Breast epithelium (tissue), 4 donors: ENCODE measurements at regions not wholly inside any gene's neighbourhood (a gene's known extent, or its start where the extent isn't known, plus 50 kb on each side); places are given as distances from the start of the nearest gene placed in this dataset.
A peak's percentile ranks its signal among the peaks of the same experiment; 100 is the strongest.

Experiments used
- DNase-seq, 2 donors: peaks; one replicate each; pipeline ENCODE4 v3.0.0-alpha.2; 2019; ENCODE audit warnings: low spot score in 2 of 2
- H3K27ac ChIP-seq, 2 donors: fragments of 200-600 bp; sonication (generic) in 1 of 2; one replicate each; pipeline ENCODE4 v1.5.1; 2016 to 2019; ENCODE audit warnings: mild to moderate bottlenecking in 1 of 2
- H3K27me3 ChIP-seq, 2 donors: fragments of 200-600 bp; sonication (generic) in 1 of 2; one replicate each; pipeline versions ENCODE4 v1.5.1 to v1.6.0; 2017 to 2019; ENCODE audit warnings: control low read depth in 1 of 2, mild to moderate bottlenecking in 1 of 2
- H3K36me3 ChIP-seq: fragments of 200-600 bp; one replicate; pipeline ENCODE4 v1.5.1; 2019
- H3K4me1 ChIP-seq, 2 donors: fragments of 200-600 bp; sonication (generic); one replicate each; pipeline ENCODE4 v1.5.1; 2016 to 2019; ENCODE audit warnings: control low read depth in 1 of 2
- H3K4me3 ChIP-seq, 3 donors: fragments of 200-600 bp; sonication (generic); 1 replicate in 2 of 3; 2 replicates in 1 of 3; pipeline ENCODE4 v1.5.1; 2016 to 2019; ENCODE audit warnings: mild to moderate bottlenecking in 3 of 3, moderate library complexity in 2 of 3
- H3K9me3 ChIP-seq, 2 donors: fragments of 200-600 bp; sonication (generic) in 1 of 2; one replicate each; pipeline ENCODE4 v1.5.1; 2016 to 2019; ENCODE audit warnings: control low read depth in 1 of 2
- CTCF ChIP-seq, 3 donors: fragments of 450-650 bp; IDR thresholded peaks; one replicate each; pipeline ENCODE4 v1.5.1; 2016 to 2017; ENCODE audit warnings: antibody characterized with exemption in 3 of 3, mild to moderate bottlenecking in 3 of 3, moderate library complexity in 3 of 3
- POLR2A ChIP-seq: fragments of 450-650 bp; IDR thresholded peaks from one replicate; pipeline ENCODE4 v1.6.1; 2016; ENCODE audit warnings: antibody characterized with exemption, mild to moderate bottlenecking, moderate library complexity
- POLR2AphosphoS5 ChIP-seq, 3 donors: sonication (generic); formaldehyde crosslinking; IDR thresholded peaks; one replicate each; pipeline ENCODE4 v1.6.1; 2017; ENCODE audit warnings: antibody characterized with exemption in 3 of 3
- intact Hi-C: fragments of 100-400 bp; cut with DNase I; formaldehyde crosslinking; loops from one replicate; pipeline ENCODE4 v1.15.1; 2023; ENCODE audit warnings: low total_unique reads

GRCh38 chr2:212923393-212923792 lies 228.0 kb downstream of the IKZF2 start:
- no peak for DNase-seq
- intact Hi-C loops, result no loop called here
- no peak overlapping the region for H3K4me3 ChIP-seq
- TF ChIP-seq POLR2A, result no peak
- no peak for TF ChIP-seq POLR2AphosphoS5 (IDR thresholded peaks at IDR 0.05)
- no peak for TF ChIP-seq CTCF (IDR thresholded peaks at IDR 0.05)
- no peaks in the 10 kb centered on the region for H3K36me3 ChIP-seq
- no peaks in the 10 kb centered on the region for H3K4me1 ChIP-seq
- H3K27me3 ChIP-seq, result no peaks in the 10 kb centered on the region
- peaks cover 0 to 4% of the 10 kb centered on the region in 2 donors for H3K9me3 ChIP-seq
- peak overlapping the region; percentile 49 to 59 for H3K27ac ChIP-seq

GRCh38 chr2:212922701-212923100 lies 228.7 kb downstream of the IKZF2 start:
- intact Hi-C loops, result no loop called here
- TF ChIP-seq POLR2AphosphoS5 (IDR thresholded peaks at IDR 0.05) (no peak), CTCF (IDR thresholded peaks at IDR 0.05) (no peak), POLR2A (no peak)
- no peaks in the 10 kb centered on the region for H3K4me1 ChIP-seq
- peak overlapping the region in 1 of 2 donors; percentile 49 for H3K27ac ChIP-seq
- no peak for DNase-seq
- no peaks in the 10 kb centered on the region for H3K27me3 ChIP-seq
- no peak overlapping the region for H3K4me3 ChIP-seq
- no peaks in the 10 kb centered on the region for H3K36me3 ChIP-seq
- H3K9me3 ChIP-seq, result peaks cover 0 to 4% of the 10 kb centered on the region in 2 donors

- H3K27ac ChIP-seq, result no peak overlapping the region
- no peak overlapping the region for H3K4me3 ChIP-seq
- H3K9me3 ChIP-seq, result peaks cover 0 to 4% of the 10 kb centered on the region in 2 donors
- no peaks in the 10 kb centered on the region for H3K27me3 ChIP-seq
- TF ChIP-seq CTCF (IDR thresholded peaks at IDR 0.05) (no peak), POLR2A (no peak), POLR2AphosphoS5 (IDR thresholded peaks at IDR 0.05) (no peak)
- intact Hi-C loops, result no loop called here
- no peak for DNase-seq
- H3K4me1 ChIP-seq, result no peaks in the 10 kb centered on the region
- H3K36me3 ChIP-seq, result no peaks in the 10 kb centered on the region
These were observed 229.7 kb downstream of the IKZF2 start for GRCh38 chr2:212921711-212922110.

- no peaks in the 10 kb centered on the region for H3K36me3 ChIP-seq
- H3K4me1 ChIP-seq, result no peaks in the 10 kb centered on the region
- no peak overlapping the region for H3K4me3 ChIP-seq
- intact Hi-C loops, result no loop called here
- H3K9me3 ChIP-seq, result peaks cover 0 to 4% of the 10 kb centered on the region in 2 donors
- H3K27ac ChIP-seq, result no peak overlapping the region
- TF ChIP-seq POLR2AphosphoS5 (IDR thresholded peaks at IDR 0.05) (no peak), CTCF (IDR thresholded peaks at IDR 0.05) (no peak), POLR2A (no peak)
- DNase-seq, result no peak
- no peaks in the 10 kb centered on the region for H3K27me3 ChIP-seq
These were observed 230.4 kb downstream of the IKZF2 start for GRCh38 chr2:212921061-212921460.

GRCh38 chr2:212919238-212919637 lies 232.2 kb downstream of the IKZF2 start:
- H3K4me3 ChIP-seq, result no peak overlapping the region
- H3K4me1 ChIP-seq, result no peaks in the 10 kb centered on the region
- H3K9me3 ChIP-seq, result no peaks in the 10 kb centered on the region
- no peaks in the 10 kb centered on the region for H3K27me3 ChIP-seq
- H3K36me3 ChIP-seq, result no peaks in the 10 kb centered on the region
- intact Hi-C loops, result no loop called here
- TF ChIP-seq CTCF (IDR thresholded peaks at IDR 0.05) (no peak), POLR2A (no peak), POLR2AphosphoS5 (IDR thresholded peaks at IDR 0.05) (no peak)
- peak overlapping the region in 1 of 2 donors; percentile 23 for H3K27ac ChIP-seq
- DNase-seq, result no peak
